ENCODE measurements at regions not wholly inside any gene's neighbourhood (a gene's known extent, or its start where the extent isn't known, plus 50 kb on each side); places are given as distances from the start of the nearest gene placed in this dataset.
"Not testable (repeated sequence)": the region's sequence is repeated elsewhere in the genome, so short reads cannot be mapped to it uniquely, and the experiment has no call there.

- no peak for DNase-seq
Observed at GRCh38 chr1:213539464-213539863, 448.3 kb upstream of the PROX1 start.

DNA sequence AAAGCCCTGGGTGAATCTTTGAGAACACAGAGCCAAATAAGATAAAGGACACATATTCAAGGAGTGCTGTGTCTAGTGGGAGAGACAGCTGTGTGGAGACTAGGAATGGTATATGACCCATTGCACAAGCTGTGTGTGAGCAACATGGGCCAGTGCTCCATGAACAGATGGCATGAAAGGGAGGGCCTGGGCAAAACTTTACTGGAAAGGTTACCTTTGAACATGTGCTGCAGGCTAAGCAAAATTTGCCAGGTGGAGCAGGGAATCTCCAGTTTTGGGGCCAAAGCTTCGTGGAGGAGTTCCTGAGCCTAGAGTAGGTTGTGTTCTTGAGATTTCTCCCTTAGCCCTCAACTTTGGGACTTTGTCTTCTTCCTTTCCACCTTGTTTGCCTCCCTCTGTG lies 446.1 kb upstream of the PROX1 start:
- no peak for DNase-seq

GRCh38 chr1:213545181-213545580 lies 442.6 kb upstream of the PROX1 start:
- DNase-seq, result not testable (repeated sequence)

DNA sequence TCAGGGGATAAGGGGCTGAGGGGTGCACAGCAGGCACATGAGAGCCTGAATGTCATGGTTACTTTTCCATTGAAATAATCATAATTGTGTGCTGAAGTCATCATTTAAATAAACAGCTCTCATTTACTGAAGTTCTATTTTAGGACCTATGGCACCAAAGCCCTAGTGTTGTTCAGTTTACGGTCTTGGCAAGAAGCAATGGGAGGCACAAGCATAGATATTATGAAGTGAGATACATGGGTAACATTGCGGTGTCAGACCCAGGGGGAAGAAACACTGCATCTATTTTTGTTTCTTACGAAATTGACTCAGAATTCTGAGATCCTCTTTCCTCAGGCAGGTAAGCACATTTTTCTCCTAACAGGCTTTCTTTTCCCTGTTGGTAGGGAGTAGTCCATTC lies 437.8 kb upstream of the PROX1 start:
- DNase-seq, result no peak

GRCh38 chr1:213550804-213551203 lies 437.0 kb upstream of the PROX1 start:
- DNase-seq, result no peak

DNA sequence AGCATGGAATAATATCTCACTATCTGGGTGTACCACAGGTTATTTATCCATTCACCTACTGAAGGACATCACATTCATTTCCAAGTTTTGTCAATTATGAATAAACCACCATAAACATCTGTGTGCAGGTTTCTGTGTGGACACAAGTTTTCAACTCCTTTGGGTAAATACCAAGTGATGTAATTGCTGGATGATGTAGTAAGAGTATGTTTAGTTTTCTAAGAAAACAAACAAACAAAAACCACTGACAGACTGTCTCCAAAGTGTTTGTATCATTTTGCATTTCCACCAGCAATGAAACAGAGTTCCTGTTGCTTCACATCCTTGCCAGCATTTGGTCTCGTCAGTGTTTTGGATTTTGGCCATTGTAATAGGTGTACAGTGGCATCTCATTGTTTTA lies 435.7 kb upstream of the PROX1 start:
- no peak for DNase-seq

DNA sequence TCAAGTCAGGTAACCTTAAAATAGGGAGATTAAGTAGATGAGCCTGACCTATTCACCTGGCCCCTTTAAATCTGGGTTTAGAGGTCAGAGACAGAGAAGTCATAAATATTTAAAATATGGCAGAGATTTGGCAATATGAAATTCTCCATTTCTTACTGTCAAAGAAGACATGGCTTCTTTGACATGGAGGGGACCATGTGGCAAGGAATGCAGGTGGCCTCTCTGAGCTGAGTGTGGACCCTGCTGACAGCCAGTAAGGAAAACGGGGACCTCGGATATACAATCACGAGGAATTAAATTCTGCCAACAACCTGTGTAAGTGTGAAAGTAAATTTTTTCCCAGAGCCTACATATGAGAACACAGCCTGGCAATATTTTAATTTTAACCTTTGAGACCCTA lies 427.5 kb upstream of the PROX1 start:
- DNase-seq, result no peak

DNA sequence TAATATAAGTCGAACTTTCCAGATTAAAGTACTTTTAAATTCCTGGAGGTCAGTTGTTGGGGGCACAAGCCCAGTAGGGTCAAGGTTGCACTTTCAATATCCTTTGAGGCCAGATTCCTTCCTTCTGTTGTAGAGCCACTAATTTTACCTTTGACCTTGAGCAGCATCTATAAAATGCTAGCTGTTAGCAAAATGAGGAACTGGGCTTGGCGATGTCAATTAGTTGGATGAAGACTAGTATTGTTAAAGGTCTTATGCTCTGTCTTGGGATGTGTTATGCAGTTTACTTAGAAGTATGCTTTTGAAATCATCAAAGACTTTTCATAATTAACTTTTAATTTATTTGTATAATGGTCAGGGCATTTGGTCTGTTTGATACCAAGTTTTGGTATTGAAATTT lies 425.9 kb upstream of the PROX1 start:
- no peak for DNase-seq

GRCh38 chr1:213564215-213564659 lies 423.5 kb upstream of the PROX1 start:
- no peak for DNase-seq

DNA sequence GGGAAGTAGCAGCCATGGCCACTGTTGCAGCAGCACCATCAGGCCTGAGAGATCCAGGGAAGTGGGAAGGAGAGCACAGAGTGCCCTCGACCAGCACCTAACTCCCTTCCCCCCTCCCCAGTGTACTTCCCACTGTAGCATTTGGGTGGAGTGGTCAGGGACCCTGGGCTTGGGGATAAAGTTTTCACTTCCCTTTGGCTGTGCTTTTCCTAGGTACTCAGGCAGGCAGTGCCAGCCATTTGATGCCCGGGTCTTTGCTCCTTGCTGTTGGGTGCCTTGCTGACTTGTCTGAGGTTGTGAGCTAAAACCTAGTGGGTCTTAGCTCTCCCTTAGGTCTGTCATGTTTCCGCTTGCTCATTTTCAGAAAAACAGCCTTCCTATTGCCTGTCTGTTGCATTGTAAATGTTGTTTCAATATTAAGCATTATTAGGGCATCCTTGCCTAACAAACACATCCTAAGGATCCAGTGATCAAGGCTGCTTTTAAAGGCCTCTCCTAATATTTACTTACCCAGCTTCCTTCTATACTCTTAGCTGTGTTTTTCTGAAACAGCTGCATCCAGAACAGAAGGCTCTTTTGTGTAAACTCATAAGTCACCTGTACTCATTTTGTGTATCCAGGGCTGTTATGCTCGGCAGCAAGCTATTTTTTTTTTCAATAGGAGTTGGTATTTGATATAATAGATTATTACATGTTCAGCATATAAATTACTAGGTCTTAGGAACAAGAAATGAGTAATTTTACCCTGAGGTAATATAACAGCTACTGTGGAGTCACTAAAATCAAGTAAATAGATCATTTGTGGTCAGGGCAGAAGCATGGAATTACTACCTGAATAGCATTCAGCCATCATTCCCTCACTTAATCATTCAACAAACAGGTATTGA lies 418.6 kb upstream of the PROX1 start:
- DNase-seq, result no peak

DNA sequence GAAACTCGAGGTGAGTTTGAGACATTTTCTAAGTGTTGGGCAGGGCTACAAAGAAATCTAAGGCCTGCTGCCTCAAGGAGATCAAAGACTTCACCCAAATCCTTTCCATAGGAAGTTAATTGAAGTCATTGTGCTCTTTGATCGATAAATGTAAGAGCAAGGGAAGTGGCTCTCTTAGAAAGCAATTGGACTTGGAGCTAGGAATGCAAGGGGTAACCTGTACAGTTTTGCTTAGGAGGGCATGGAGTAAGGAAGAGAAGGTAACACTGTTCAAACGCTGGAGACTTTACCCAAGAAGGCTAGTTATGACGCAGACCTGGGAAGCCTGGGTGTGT lies 418.0 kb upstream of the PROX1 start:
- DNase-seq, result no peak

DNA sequence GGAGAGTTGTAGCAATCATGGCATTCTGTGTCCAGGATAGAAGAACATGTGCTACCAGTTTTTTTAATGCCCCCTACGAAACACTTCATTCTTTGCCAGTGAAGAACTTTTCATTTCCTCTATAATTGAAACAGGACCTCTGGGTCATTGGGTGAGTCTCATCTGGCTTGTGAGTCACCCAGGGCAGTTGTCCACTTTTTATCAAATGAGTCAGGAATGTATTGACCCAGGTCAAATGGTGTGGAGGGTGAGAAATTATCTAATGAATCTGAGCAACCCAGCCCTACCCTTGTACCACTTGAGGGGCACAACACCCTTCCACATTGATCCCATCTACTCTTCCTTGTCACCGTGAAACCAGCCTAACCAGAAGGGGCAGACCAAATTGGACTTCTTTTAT lies 417.3 kb upstream of the PROX1 start:
- DNase-seq, result no peak

DNA sequence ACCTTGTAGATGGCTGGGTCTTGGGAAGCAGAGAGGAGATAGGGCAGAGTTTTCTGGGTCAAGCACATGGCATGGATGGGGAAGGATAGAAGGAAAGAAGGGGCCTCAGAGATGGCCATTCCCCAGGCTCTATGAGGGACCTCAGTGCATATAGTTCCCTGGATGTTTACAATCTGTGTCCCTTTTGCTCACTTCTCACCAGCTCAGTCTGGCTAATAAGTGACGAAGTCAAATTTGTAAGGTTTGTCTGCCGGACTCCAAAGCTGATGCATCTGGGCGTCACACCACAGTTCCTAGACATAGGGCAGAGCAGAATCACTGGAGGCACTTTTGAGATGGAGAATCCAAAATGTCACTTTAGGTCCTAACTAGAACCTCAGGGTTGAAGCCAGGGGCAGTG lies 416.4 kb upstream of the PROX1 start:
- no peak for DNase-seq

DNA sequence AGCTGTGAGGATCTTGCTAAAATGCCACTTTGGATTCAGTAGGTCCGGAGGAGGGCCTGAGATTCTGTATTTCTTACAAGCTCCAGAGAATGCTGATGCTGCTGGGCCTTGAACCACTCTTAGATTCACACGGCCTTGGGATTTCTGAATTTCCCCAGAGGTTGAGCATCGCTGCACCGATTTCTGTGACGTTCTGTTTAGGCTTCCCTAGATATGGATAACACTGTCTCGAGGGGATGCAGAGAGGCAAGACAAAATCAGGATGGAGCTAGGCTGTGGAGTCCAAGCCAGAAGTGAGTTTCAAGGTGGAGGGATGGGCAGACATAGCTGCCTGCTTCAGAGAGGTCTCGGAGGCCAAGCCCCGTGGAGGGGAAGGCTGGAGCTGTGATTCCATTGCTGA lies 415.9 kb upstream of the PROX1 start:
- no peak for DNase-seq

DNA sequence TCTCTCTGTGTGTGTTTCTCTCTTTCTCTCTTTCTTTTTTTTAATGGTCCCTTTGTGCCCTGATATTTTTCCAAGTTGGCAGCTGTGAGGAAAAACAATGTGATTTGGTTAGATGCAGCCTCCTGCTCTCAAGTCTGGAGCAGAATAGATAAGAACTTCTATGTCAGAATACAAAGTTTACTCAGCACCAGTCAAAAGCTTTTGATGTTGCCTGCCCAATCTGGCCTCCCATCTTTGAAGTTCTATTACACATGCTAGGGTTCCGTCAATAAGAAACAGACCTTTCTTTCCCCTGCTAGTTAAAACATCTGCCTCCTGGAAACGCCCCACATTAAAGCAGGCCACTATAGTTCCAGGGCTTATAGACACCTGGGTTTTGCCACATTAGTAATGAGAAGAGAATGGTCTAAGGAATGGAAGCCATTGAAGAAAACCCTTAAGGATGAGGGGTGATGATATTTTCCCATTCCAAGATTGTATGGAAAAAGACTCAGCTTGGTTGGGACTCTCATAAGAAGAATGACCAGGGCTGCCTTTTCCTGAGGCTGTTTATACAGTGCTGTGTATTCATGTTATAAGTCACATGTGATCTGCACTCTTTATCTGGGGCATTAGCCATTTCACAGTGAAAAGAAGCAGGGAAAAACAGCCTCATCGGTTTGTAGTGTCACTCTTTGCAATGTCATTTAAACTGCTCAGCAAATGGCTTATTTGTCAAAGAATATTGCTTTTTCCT lies 414.7 kb upstream of the PROX1 start:
- no peak for DNase-seq

DNA sequence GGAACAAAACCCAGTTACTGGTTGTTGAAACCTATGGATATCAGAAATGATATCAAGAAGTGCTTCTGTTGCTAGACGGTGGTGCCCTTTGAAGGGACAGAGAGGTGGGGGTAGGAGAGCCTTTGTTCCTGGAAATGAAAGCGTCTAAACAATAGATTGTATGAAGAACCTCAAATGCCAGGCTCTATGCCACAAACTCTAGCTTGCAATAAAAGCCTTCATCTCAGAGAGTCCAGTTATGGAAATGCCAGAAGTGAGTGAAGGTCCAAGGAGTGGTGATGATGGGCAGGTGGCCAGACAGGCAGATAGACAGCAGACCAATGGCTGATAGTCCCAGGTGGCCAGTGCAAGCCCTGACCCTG lies 414.1 kb upstream of the PROX1 start:
- no peak for DNase-seq

- no peak for DNase-seq
Observed at GRCh38 chr1:213582976-213583567, 404.7 kb upstream of the PROX1 start.

DNA sequence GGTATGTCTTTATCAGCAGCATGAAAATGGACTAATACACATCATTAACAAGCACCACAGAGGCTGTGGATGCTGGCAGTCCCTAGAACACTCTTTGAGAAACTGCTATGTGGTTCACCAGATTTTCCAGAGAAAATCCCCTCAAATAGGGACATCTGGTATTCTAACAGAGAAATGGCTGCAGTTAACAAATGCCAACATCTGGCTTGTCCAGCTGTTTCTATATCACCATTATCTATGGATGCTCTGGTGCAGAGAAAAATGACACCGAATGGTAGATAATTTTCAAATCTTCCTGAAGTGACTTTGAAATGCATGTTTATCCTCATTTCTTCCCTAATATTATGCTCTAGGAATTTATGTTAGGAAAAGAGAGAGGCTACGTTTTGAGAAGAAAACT lies 403.5 kb upstream of the PROX1 start:
- DNase-seq, result no peak

DNA sequence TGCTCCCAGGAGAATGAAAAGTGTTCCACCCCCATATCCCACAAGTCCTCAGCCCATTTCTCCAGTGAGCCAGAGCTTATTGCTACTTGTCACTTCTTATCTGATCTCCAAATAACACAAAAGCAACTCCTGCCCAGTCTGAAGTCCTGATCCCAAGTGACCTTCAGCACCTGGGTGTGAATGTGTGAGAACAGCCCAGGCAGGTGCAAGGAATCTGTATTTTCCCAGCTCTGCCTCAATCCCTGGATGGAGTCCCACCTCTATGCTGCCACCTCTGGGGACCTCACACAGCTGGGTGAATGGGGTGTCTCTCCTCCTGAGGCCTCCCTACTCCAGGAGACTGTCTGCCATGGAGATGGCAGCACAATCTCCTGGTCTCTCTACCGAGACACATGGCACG lies 402.4 kb upstream of the PROX1 start:
- no peak for DNase-seq

DNA sequence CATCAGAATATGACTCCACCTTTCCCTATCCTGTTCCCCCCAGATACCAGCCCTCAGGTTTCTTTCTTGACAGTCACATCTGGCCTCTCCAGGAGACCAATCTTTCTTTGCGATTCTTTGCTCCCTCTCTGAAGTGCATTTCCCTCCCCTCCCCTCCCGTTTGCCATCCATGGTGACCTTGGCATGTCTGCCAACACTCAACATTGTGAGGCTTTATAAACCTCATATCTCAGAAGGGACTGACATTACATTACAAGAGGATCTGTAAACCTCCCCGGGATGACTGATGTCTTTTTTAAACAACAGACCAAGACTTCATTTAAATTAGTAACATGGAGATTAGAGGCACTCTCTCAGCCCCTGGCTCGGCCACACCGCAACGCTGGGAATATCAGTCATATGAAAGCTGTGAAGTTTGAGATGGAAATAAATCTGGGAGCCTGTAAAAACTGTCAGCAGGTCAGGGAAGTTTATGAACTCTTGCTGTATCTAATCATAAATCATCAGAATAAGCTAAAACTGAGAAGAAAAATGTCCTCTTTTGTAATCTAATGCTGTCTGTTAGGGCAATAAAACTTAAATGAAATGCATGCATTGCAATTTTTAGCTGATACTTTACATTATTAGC lies 401.7 kb upstream of the PROX1 start:
- DNase-seq, result no peak

DNA sequence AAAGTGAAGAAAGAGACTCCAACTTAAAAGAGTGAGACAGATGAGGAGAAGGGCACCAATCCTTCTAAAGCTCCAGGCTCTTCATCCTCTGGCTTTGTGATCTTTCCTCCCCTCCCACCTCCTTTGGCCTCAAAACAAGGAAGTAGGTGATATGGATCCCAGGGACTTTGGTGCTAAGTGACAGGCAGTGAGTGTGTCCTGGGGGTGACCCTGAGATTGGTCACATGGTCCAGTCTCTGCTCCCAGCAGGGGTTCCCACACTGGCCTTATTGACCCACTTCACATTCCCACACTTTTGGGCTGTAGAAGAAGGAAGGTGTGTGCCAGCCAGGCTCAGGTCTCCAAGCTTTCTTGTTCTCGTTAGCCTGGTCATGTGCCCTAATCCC lies 401.2 kb upstream of the PROX1 start:
- no peak for DNase-seq

DNA sequence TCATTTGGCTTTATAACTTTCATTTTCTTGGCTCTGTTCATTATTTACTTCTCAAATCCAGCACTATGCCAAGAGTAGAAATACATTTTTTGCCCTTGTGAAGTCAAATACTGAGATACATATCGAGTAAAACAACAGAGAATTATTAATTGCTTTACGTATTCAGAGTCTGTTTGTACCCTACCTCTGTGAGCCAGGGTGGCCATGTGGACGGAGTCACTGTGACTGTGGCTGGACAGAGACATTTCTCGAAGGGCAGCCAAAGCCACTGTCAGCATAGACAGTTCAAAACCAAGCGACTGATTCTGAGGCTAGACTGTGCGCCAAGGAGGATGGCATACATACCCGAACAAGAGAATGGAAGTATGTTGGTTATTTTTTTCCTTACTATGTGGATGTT lies 391.0 kb upstream of the PROX1 start:
- no peak for DNase-seq

DNA sequence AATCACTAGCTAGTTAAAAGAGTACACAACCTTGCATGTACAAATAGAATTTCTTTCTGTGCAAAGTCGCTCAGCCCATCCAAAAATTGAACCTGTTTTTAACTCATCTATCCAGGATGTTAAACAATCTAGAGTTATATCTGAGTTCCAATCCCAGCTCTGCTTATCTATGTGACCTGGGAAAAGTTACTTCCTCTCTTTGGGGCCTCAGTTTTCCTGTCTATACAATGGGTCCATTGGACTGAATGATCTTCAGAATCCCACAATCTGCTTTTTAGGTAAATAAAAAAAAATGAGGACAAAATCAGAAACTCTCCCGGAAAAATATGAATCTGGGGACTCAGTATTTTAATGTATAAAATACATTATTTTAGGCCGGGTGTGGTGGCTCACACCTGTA lies 389.5 kb upstream of the PROX1 start:
- no peak for DNase-seq

GRCh38 chr1:213600879-213601278 lies 386.9 kb upstream of the PROX1 start:
- DNase-seq, result no peak

Measured in CD4-positive, alpha-beta T cell treated with Interleukin-6 for 4 hours (primary cell).